ENCODE measurements at regions not wholly inside any gene's neighbourhood (a gene's known extent, or its start where the extent isn't known, plus 50 kb on each side); places are given as distances from the start of the nearest gene placed in this dataset.

- H3K27me3 ChIP-seq, result no peaks in the 10 kb centered on the region
- WGBS, 2 donors, result 86 to 91% methylated on average over 3 of the region's 3 CpGs
- TF ChIP-seq CTCF (IDR thresholded peaks at IDR 0.05) (no peak), POLR2A (IDR thresholded peaks at IDR 0.05) (no peak), EP300 (IDR thresholded peaks at IDR 0.05) (no peak)
These were observed 102.0 kb downstream of the LACC1 start for GRCh38 chr13:43981512-43982301.

GRCh38 chr13:43983373-43983772, 103.7 kb downstream of the LACC1 start:
- H3K4me1 ChIP-seq, result peaks cover 0 to 7% (median 0%) of the 10 kb centered on the region in 4 donors
- no peak overlapping the region for H3K4me3 ChIP-seq
- no peak overlapping the region for H3K27ac ChIP-seq
- H3K36me3 ChIP-seq, result no peaks in the 10 kb centered on the region
- TF ChIP-seq EP300 (IDR thresholded peaks at IDR 0.05) (no peak), CTCF (IDR thresholded peaks at IDR 0.05) (no peak), POLR2A (IDR thresholded peaks at IDR 0.05) (no peak)
- H3K27me3 ChIP-seq, result no peaks in the 10 kb centered on the region
- WGBS, 2 donors, result 76 to 78% methylated on average over 7 of the region's 7 CpGs
- no peak for DNase-seq (ENCODE audit: low spot score in 2 of 2)
- H3K9me3 ChIP-seq, result no peaks in the 10 kb centered on the region

More at GRCh38 chr13:43981512-43982301, 102.0 kb downstream of the LACC1 start:
- Histone ChIP-seq H3K27ac (no peak overlapping the region), H3K9me3 (no peaks in the 10 kb centered on the region), H3K4me1 (peaks cover 0 to 7% (median 0%) of the 10 kb centered on the region in 4 donors), H3K36me3 (no peaks in the 10 kb centered on the region), H3K4me3 (no peak overlapping the region)
- no peak for DNase-seq (ENCODE audit: low spot score in 2 of 2)

GRCh38 chr13:43984292-43984691, 104.6 kb downstream of the LACC1 start:
- Histone ChIP-seq H3K4me1 (peaks cover 0 to 7% (median 0%) of the 10 kb centered on the region in 4 donors), H3K9me3 (no peaks in the 10 kb centered on the region), H3K4me3 (no peak overlapping the region), H3K27me3 (no peaks in the 10 kb centered on the region), H3K36me3 (no peaks in the 10 kb centered on the region), H3K27ac (no peak overlapping the region)
- TF ChIP-seq POLR2A (IDR thresholded peaks at IDR 0.05) (no peak), CTCF (IDR thresholded peaks at IDR 0.05) (no peak), EP300 (IDR thresholded peaks at IDR 0.05) (no peak)
- no peak for DNase-seq (ENCODE audit: low spot score in 2 of 2)
- 89 to 93% methylated on average over 2 of the region's 2 CpGs for WGBS, 2 donors

GRCh38 chr13:43985422-43986072, 105.8 kb downstream of the LACC1 start:
- Histone ChIP-seq H3K27ac (no peak overlapping the region), H3K4me1 (peaks cover 0 to 7% (median 0%) of the 10 kb centered on the region in 4 donors), H3K9me3 (no peaks in the 10 kb centered on the region), H3K36me3 (no peaks in the 10 kb centered on the region), H3K4me3 (no peak overlapping the region), H3K27me3 (no peaks in the 10 kb centered on the region)
- DNase-seq (ENCODE audit: low spot score in 2 of 2), result no peak
- no peak for TF ChIP-seq CTCF (IDR thresholded peaks at IDR 0.05)
- no peak for TF ChIP-seq POLR2A (IDR thresholded peaks at IDR 0.05)
- no peak for TF ChIP-seq EP300 (IDR thresholded peaks at IDR 0.05)
- WGBS, 2 donors, result 34 to 38% methylated on average over 5 of the region's 5 CpGs

- TF ChIP-seq POLR2A (IDR thresholded peaks at IDR 0.05), result no peak
- TF ChIP-seq EP300 (IDR thresholded peaks at IDR 0.05), result no peak
- no peak for TF ChIP-seq CTCF (IDR thresholded peaks at IDR 0.05)
- WGBS, 2 donors, result 73 to 81% methylated on average over 3 of the region's 3 CpGs
- Histone ChIP-seq H3K36me3 (no peaks in the 10 kb centered on the region), H3K4me3 (no peak overlapping the region), H3K27me3 (no peaks in the 10 kb centered on the region), H3K4me1 (peaks cover 0 to 7% (median 0%) of the 10 kb centered on the region in 4 donors), H3K9me3 (no peaks in the 10 kb centered on the region), H3K27ac (no peak overlapping the region)
- DNase-seq (ENCODE audit: low spot score in 2 of 2), result no peak
These were observed 106.8 kb downstream of the LACC1 start for GRCh38 chr13:43986421-43986981.

Measured in tibial nerve (tissue), 4 donors.